Skeletal muscle cell (primary cell): ENCODE measurements at regions not wholly inside any gene's neighbourhood (a gene's known extent, or its start where the extent isn't known, plus 50 kb on each side); places are given as distances from the start of the nearest gene placed in this dataset.
A peak's percentile ranks its signal among the peaks of the same experiment; 100 is the strongest.

Experiments used
- DNase-seq: peaks from one replicate; pipeline ENCODE4 v3.0.0-alpha.2; 2010; ENCODE audit warnings: low read depth
- H3K4me3 ChIP-seq: 2 replicates; pipeline ENCODE4 v1.5.1; 2011; ENCODE audit warnings: low read depth, mild to moderate bottlenecking, control low read depth, low read length, moderate library complexity

GRCh38 chr3:124594581-124594980 lies 135.7 kb upstream of the UMPS start:
- H3K4me3 ChIP-seq, result no peak overlapping the region
- DNase-seq, result no peak

GRCh38 chr3:124597273-124597672 lies 133.0 kb upstream of the UMPS start:
- H3K4me3 ChIP-seq, result no peak overlapping the region
- DNase-seq, result no peak

- DNase-seq, result no peak
Measured at GRCh38 chr3:124597979-124598378, 132.3 kb upstream of the UMPS start.

GRCh38 chr3:124599147-124599765 lies 131.0 kb upstream of the UMPS start:
- no peak for DNase-seq
- H3K4me3 ChIP-seq, result no peak overlapping the region

More at GRCh38 chr3:124597979-124598378, 132.3 kb upstream of the UMPS start:
- H3K4me3 ChIP-seq, result no peak overlapping the region

GRCh38 chr3:124599779-124600693 lies 130.2 kb upstream of the UMPS start:
- no peak for DNase-seq
- no peak overlapping the region for H3K4me3 ChIP-seq

- no peak overlapping the region for H3K4me3 ChIP-seq
Measured at GRCh38 chr3:124600765-124601164, 129.5 kb upstream of the UMPS start.

GRCh38 chr3:124601190-124601589 lies 129.1 kb upstream of the UMPS start:
- DNase-seq, result no peak
- H3K4me3 ChIP-seq, result no peak overlapping the region

More at GRCh38 chr3:124600765-124601164, 129.5 kb upstream of the UMPS start:
- no peak for DNase-seq

- H3K4me3 ChIP-seq, result no peak overlapping the region
- DNase-seq, result no peak
Measured at GRCh38 chr3:124602980-124603627, 127.1 kb upstream of the UMPS start.

- no peak for DNase-seq
- H3K4me3 ChIP-seq, result no peak overlapping the region
Measured at GRCh38 chr3:124605781-124606579, 124.3 kb upstream of the UMPS start.

GRCh38 chr3:124607163-124607562 lies 123.1 kb upstream of the UMPS start:
- no peak overlapping the region for H3K4me3 ChIP-seq
- peak; percentile 68 for DNase-seq

- no peak overlapping the region for H3K4me3 ChIP-seq
- DNase-seq, result no peak
Measured at GRCh38 chr3:124609402-124609801, 120.8 kb upstream of the UMPS start.

GRCh38 chr3:124610130-124610529 lies 120.1 kb upstream of the UMPS start:
- no peak for DNase-seq
- no peak overlapping the region for H3K4me3 ChIP-seq

GRCh38 chr3:124611520-124611919 lies 118.7 kb upstream of the UMPS start:
- DNase-seq, result no peak
- H3K4me3 ChIP-seq, result no peak overlapping the region

GRCh38 chr3:124615896-124616543 lies 114.2 kb upstream of the UMPS start:
- no peak for DNase-seq
- H3K4me3 ChIP-seq, result no peak overlapping the region

- DNase-seq, result no peak
- H3K4me3 ChIP-seq, result no peak overlapping the region
Measured at GRCh38 chr3:124617177-124617576, 113.1 kb upstream of the UMPS start.

GRCh38 chr3:124619887-124620599 lies 110.2 kb upstream of the UMPS start:
- H3K4me3 ChIP-seq, result no peak overlapping the region
- no peak for DNase-seq

- no peak for DNase-seq
- H3K4me3 ChIP-seq, result no peak overlapping the region
Measured at GRCh38 chr3:124620600-124621063, 109.6 kb upstream of the UMPS start.

GRCh38 chr3:124621498-124621897 lies 108.8 kb upstream of the UMPS start:
- DNase-seq, result no peak
- no peak overlapping the region for H3K4me3 ChIP-seq
